GM23338 (cell line): ENCODE measurements at regions not wholly inside any gene's neighbourhood (a gene's known extent, or its start where the extent isn't known, plus 50 kb on each side); places are given as distances from the start of the nearest gene placed in this dataset.
"Not testable (repeated sequence)": the region's sequence is repeated elsewhere in the genome, so short reads cannot be mapped to it uniquely, and the experiment has no call there.

Source experiments
- CREB1 ChIP-seq: fragments of 250-450 bp; sonication (Bioruptor Pico); IDR thresholded peaks from 2 replicates; pipeline ENCODE4 v1.5.0; 2020; ENCODE audit warnings: low read depth, mild to moderate bottlenecking, moderate library complexity
- ETS1 ChIP-seq: IDR thresholded peaks from 2 replicates; pipeline ENCODE4 v1.6.1; 2016; ENCODE audit warnings: antibody characterized with exemption
- EZH2 ChIP-seq: fragments of 200-600 bp; sonication (generic); IDR thresholded peaks from one replicate; pipeline ENCODE4 v1.8.0; 2017; ENCODE audit warnings: antibody characterized with exemption, mild to moderate bottlenecking, low read depth; ENCODE audit not compliant: unreplicated experiment
- EZH2phosphoT487 ChIP-seq: fragments of 200-600 bp; sonication (generic); IDR thresholded peaks from one replicate; pipeline ENCODE4 v1.8.1; 2018; ENCODE audit warnings: antibody characterized with exemption; ENCODE audit not compliant: unreplicated experiment
- JUNB ChIP-seq: IDR thresholded peaks from one replicate; pipeline ENCODE4 v1.6.1; 2016; ENCODE audit warnings: antibody characterized with exemption; ENCODE audit not compliant: unreplicated experiment
- POLR2AphosphoS5 ChIP-seq: IDR thresholded peaks from 2 replicates; pipeline ENCODE4 v1.6.1; 2016; ENCODE audit warnings: antibody characterized with exemption, low read depth
- STAT1 ChIP-seq: IDR thresholded peaks from one replicate; pipeline ENCODE4 v1.6.1; 2016; ENCODE audit warnings: antibody characterized with exemption; ENCODE audit not compliant: unreplicated experiment
- ZNF114 ChIP-seq: fragments of 250-450 bp; sonication (Bioruptor Pico); IDR thresholded peaks from 2 replicates; pipeline ENCODE4 v1.5.0; 2020; ENCODE audit warnings: mild to moderate bottlenecking, moderate library complexity
- TF ChIP-seq, protein P1 (sequence below), 2 experiments: fragments of 200-600 bp in 1 of 2; sonication (generic) in 1 of 2; conservative IDR thresholded peaks; 2 replicates each; pipeline versions ENCODE4 v1.5.1 to v1.6.1; 2016 to 2017; ENCODE audit warnings: antibody characterized with exemption in 2 of 2, low read depth in 2 of 2, mild to moderate bottlenecking in 2 of 2, moderate library complexity in 1 of 2
- TF ChIP-seq, protein P2 (sequence below): IDR thresholded peaks from one replicate; pipeline ENCODE4 v1.6.1; 2018; ENCODE audit warnings: antibody characterized with exemption; ENCODE audit not compliant: unreplicated experiment

GRCh38 chr2:89611710-89612109 is 920.2 kb downstream of the RPIA start:
- TF ChIP-seq, protein P1, sequence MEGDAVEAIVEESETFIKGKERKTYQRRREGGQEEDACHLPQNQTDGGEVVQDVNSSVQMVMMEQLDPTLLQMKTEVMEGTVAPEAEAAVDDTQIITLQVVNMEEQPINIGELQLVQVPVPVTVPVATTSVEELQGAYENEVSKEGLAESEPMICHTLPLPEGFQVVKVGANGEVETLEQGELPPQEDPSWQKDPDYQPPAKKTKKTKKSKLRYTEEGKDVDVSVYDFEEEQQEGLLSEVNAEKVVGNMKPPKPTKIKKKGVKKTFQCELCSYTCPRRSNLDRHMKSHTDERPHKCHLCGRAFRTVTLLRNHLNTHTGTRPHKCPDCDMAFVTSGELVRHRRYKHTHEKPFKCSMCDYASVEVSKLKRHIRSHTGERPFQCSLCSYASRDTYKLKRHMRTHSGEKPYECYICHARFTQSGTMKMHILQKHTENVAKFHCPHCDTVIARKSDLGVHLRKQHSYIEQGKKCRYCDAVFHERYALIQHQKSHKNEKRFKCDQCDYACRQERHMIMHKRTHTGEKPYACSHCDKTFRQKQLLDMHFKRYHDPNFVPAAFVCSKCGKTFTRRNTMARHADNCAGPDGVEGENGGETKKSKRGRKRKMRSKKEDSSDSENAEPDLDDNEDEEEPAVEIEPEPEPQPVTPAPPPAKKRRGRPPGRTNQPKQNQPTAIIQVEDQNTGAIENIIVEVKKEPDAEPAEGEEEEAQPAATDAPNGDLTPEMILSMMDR (conservative IDR thresholded peaks at IDR 0.05; ENCODE audit: low read depth in 2 of 2): not testable (repeated sequence)
- TF ChIP-seq EZH2; ZNF114 (CRISPR knock-in tag); POLR2AphosphoS5; ETS1; JUNB; CREB1 (CRISPR knock-in tag); EZH2phosphoT487; STAT1: not testable (repeated sequence)
- TF ChIP-seq, protein P2, sequence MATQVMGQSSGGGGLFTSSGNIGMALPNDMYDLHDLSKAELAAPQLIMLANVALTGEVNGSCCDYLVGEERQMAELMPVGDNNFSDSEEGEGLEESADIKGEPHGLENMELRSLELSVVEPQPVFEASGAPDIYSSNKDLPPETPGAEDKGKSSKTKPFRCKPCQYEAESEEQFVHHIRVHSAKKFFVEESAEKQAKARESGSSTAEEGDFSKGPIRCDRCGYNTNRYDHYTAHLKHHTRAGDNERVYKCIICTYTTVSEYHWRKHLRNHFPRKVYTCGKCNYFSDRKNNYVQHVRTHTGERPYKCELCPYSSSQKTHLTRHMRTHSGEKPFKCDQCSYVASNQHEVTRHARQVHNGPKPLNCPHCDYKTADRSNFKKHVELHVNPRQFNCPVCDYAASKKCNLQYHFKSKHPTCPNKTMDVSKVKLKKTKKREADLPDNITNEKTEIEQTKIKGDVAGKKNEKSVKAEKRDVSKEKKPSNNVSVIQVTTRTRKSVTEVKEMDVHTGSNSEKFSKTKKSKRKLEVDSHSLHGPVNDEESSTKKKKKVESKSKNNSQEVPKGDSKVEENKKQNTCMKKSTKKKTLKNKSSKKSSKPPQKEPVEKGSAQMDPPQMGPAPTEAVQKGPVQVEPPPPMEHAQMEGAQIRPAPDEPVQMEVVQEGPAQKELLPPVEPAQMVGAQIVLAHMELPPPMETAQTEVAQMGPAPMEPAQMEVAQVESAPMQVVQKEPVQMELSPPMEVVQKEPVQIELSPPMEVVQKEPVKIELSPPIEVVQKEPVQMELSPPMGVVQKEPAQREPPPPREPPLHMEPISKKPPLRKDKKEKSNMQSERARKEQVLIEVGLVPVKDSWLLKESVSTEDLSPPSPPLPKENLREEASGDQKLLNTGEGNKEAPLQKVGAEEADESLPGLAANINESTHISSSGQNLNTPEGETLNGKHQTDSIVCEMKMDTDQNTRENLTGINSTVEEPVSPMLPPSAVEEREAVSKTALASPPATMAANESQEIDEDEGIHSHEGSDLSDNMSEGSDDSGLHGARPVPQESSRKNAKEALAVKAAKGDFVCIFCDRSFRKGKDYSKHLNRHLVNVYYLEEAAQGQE: not testable (repeated sequence)
